HG02973 (cell line): ENCODE measurements at regions not wholly inside any gene's neighbourhood (a gene's known extent, or its start where the extent isn't known, plus 50 kb on each side); places are given as distances from the start of the nearest gene placed in this dataset.

ENCODE experiments used
- ATAC-seq: cut with Tn5 transposase; IDR thresholded peaks from one replicate; pipeline ENCODE4 v1.9.1; 2021; ENCODE audit warnings: moderate library complexity; ENCODE audit not compliant: unreplicated experiment

- ATAC-seq = no peak
Measured at GRCh38 chr16:66290431-66290830, 76.1 kb upstream of the CDH5 start.

- ATAC-seq = no peak
Measured at GRCh38 chr16:66289986-66290385, 76.5 kb upstream of the CDH5 start.

- no peak for ATAC-seq
Measured at GRCh38 chr16:66289051-66289680, 77.3 kb upstream of the CDH5 start.

GRCh38 chr16:66287926-66288325 is 78.6 kb upstream of the CDH5 start:
- no peak for ATAC-seq

GRCh38 chr16:66287416-66287815 is 79.1 kb upstream of the CDH5 start:
- no peak for ATAC-seq

- ATAC-seq = no peak
Measured at GRCh38 chr16:66286527-66286926, 80.0 kb upstream of the CDH5 start.

- ATAC-seq = no peak
Measured at GRCh38 chr16:66278604-66279262, 87.8 kb upstream of the CDH5 start.

GRCh38 chr16:66278111-66278531 is 88.4 kb upstream of the CDH5 start:
- ATAC-seq = no peak

GRCh38 chr16:66277311-66278070 is 89.0 kb upstream of the CDH5 start:
- no peak for ATAC-seq

GRCh38 chr16:66275775-66276428 is 90.6 kb upstream of the CDH5 start:
- ATAC-seq = no peak

GRCh38 chr16:66274335-66275110 is 92.0 kb upstream of the CDH5 start:
- ATAC-seq = no peak

GRCh38 chr16:66273644-66274334 is 92.7 kb upstream of the CDH5 start:
- ATAC-seq = no peak

- no peak for ATAC-seq
Measured at GRCh38 chr16:66273053-66273452, 93.4 kb upstream of the CDH5 start.

- ATAC-seq = no peak
Measured at GRCh38 chr16:66272461-66272860, 94.0 kb upstream of the CDH5 start.

- ATAC-seq = no peak
Measured at GRCh38 chr16:66271074-66272060, 95.1 kb upstream of the CDH5 start.

GRCh38 chr16:66270333-66270927 is 96.1 kb upstream of the CDH5 start:
- ATAC-seq = peak; percentile 77

GRCh38 chr16:66269617-66270332 is 96.7 kb upstream of the CDH5 start:
- ATAC-seq = no peak
